T-helper 1 cell (primary cell): ENCODE measurements at regions not wholly inside any gene's neighbourhood (a gene's known extent, or its start where the extent isn't known, plus 50 kb on each side); places are given as distances from the start of the nearest gene placed in this dataset.

Experiments used
- DNase-seq, 5 donors: peaks; one replicate each; pipeline ENCODE4 v3.0.0-alpha.2; 2012 to 2020

GRCh38 chr3:113051787-113052186 lies 61.0 kb downstream of the GTPBP8 start:
- no peak for DNase-seq

- DNase-seq = no peak
Measured at GRCh38 chr3:113053169-113053568, 62.4 kb downstream of the GTPBP8 start.

- no peak for DNase-seq
Measured at GRCh38 chr3:113054552-113054951, 63.8 kb downstream of the GTPBP8 start.

GRCh38 chr3:113055201-113055600 lies 64.4 kb downstream of the GTPBP8 start:
- DNase-seq = no peak

GRCh38 chr3:113055961-113056360 lies 65.2 kb downstream of the GTPBP8 start:
- DNase-seq = no peak

GRCh38 chr3:113057117-113057516 lies 66.3 kb downstream of the GTPBP8 start:
- no peak for DNase-seq

GRCh38 chr3:113058188-113058587 lies 67.4 kb downstream of the GTPBP8 start:
- no peak for DNase-seq

- no peak for DNase-seq
Measured at GRCh38 chr3:113062705-113063104, 71.9 kb downstream of the GTPBP8 start.

- DNase-seq = no peak
Measured at GRCh38 chr3:113063126-113063894, 72.5 kb downstream of the GTPBP8 start.

- DNase-seq = no peak
Measured at GRCh38 chr3:113064183-113064582, 73.4 kb downstream of the GTPBP8 start.

GRCh38 chr3:113065336-113065735 lies 74.6 kb downstream of the GTPBP8 start:
- no peak for DNase-seq

- no peak for DNase-seq
Measured at GRCh38 chr3:113070072-113070640, 79.4 kb downstream of the GTPBP8 start.

GRCh38 chr3:113070681-113071113 lies 79.9 kb downstream of the GTPBP8 start:
- no peak for DNase-seq

GRCh38 chr3:113075588-113075987 lies 84.8 kb downstream of the GTPBP8 start:
- no peak for DNase-seq

- no peak for DNase-seq
Measured at GRCh38 chr3:113079218-113079961, 88.6 kb downstream of the GTPBP8 start.

GRCh38 chr3:113084777-113085176 lies 94.0 kb downstream of the GTPBP8 start:
- no peak for DNase-seq

GRCh38 chr3:113086560-113087461 lies 96.0 kb downstream of the GTPBP8 start:
- DNase-seq = no peak

GRCh38 chr3:113088616-113089015 lies 97.8 kb downstream of the GTPBP8 start:
- no peak for DNase-seq

- DNase-seq = no peak
Measured at GRCh38 chr3:113091417-113091816, 100.6 kb downstream of the GTPBP8 start.

GRCh38 chr3:113092746-113093145 lies 102.0 kb downstream of the GTPBP8 start:
- no peak for DNase-seq

- DNase-seq = no peak
Measured at GRCh38 chr3:113094337-113095221, 103.8 kb downstream of the GTPBP8 start.
